ENCODE measurements at regions not wholly inside any gene's neighbourhood (a gene's known extent, or its start where the extent isn't known, plus 50 kb on each side); places are given as distances from the start of the nearest gene placed in this dataset.

DNA sequence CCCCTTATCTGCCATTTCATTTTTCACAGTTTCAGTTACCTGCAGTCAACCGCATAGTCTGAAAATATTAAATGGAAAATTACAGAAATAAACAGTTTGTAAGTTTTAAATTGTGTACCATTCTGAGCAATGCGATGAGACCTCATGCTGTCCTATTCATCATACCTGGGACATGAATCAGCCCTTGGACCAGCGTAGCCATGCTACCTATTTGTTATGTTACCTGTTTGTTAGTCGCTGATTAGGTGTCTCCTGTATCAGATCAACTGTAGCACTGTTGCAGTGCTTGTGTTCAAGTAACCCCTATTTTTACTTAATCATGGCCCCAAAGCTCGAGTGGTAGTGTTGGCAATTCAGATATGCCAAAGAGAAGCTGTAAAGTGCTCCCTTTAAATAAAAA is 492.2 kb upstream of the AADAT start:
- Histone ChIP-seq H3K9me3 (no peaks in the 10 kb centered on the region), H3K27ac (no peak overlapping the region), H3K36me3 (no peaks in the 10 kb centered on the region), H3K4me3 (no peak overlapping the region), H3K4me1 (no peaks in the 10 kb centered on the region), H3K27me3 (no peaks in the 10 kb centered on the region)
- intact Hi-C loops (cut with DNase I): no loop called here
- no peak for DNase-seq (ENCODE audit: extremely low spot score in 2 of 2)
- no peak for TF ChIP-seq POLR2A (IDR thresholded peaks at IDR 0.05)
- TF ChIP-seq POLR2AphosphoS5 (IDR thresholded peaks at IDR 0.05; ENCODE audit: insufficient read depth in 1 of 2, low read depth in 1 of 2): no peak
- TF ChIP-seq, protein P1, sequence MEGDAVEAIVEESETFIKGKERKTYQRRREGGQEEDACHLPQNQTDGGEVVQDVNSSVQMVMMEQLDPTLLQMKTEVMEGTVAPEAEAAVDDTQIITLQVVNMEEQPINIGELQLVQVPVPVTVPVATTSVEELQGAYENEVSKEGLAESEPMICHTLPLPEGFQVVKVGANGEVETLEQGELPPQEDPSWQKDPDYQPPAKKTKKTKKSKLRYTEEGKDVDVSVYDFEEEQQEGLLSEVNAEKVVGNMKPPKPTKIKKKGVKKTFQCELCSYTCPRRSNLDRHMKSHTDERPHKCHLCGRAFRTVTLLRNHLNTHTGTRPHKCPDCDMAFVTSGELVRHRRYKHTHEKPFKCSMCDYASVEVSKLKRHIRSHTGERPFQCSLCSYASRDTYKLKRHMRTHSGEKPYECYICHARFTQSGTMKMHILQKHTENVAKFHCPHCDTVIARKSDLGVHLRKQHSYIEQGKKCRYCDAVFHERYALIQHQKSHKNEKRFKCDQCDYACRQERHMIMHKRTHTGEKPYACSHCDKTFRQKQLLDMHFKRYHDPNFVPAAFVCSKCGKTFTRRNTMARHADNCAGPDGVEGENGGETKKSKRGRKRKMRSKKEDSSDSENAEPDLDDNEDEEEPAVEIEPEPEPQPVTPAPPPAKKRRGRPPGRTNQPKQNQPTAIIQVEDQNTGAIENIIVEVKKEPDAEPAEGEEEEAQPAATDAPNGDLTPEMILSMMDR (IDR thresholded peaks at IDR 0.05): no peak

DNA sequence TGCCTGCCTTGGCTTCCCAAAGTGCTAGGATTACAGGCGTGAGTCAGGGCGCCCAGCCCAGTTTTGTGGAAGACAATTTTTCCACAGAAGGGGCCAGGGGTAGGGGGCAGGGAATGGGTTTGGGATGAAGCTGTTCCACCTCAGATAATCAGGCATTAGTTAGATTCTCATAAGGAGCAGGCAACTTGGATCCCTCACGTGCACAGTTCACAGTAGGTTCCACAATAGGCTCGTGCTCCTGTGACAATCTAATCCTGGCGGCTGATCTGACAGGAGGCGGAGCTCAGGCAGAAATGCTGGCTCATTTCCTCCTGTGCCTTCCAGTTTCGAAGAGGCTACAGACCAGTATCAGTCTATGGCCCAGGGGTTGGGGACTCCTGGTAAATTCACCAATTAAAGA is 491.6 kb upstream of the AADAT start:
- intact Hi-C loops (cut with DNase I): no loop called here
- H3K27ac ChIP-seq: no peak overlapping the region
- H3K4me1 ChIP-seq: no peaks in the 10 kb centered on the region
- H3K27me3 ChIP-seq: no peaks in the 10 kb centered on the region
- H3K9me3 ChIP-seq: no peaks in the 10 kb centered on the region
- DNase-seq (ENCODE audit: extremely low spot score in 2 of 2): no peak
- TF ChIP-seq POLR2A (IDR thresholded peaks at IDR 0.05) (no peak), POLR2AphosphoS5 (IDR thresholded peaks at IDR 0.05; ENCODE audit: insufficient read depth in 1 of 2, low read depth in 1 of 2) (no peak)
- TF ChIP-seq, protein P1 (IDR thresholded peaks at IDR 0.05): no peak
- no peaks in the 10 kb centered on the region for H3K36me3 ChIP-seq
- no peak overlapping the region for H3K4me3 ChIP-seq

DNA sequence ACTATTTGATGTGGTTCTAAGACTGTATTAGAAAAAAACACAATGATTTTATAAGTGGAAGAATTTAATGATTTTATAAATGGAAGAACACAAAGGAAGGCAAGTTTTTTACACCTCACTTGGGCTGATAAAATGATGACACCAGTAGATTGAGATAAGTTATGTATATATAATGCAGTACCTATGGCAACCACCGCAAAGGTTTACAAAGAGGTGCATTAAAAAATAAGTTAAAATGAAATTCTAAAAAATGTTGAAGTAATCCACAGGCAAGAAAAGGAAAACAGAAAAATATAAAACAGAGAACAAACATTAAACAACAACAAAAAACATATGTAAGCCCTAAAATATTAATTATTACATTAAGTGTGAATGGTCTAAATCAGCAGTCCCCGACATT is 490.9 kb upstream of the AADAT start:
- TF ChIP-seq POLR2A (IDR thresholded peaks at IDR 0.05): no peak
- TF ChIP-seq, protein P1 (IDR thresholded peaks at IDR 0.05): no peak
- TF ChIP-seq POLR2AphosphoS5 (IDR thresholded peaks at IDR 0.05; ENCODE audit: insufficient read depth in 1 of 2, low read depth in 1 of 2): no peak
- no peaks in the 10 kb centered on the region for H3K27me3 ChIP-seq
- no peaks in the 10 kb centered on the region for H3K9me3 ChIP-seq
- no peaks in the 10 kb centered on the region for H3K4me1 ChIP-seq
- no peaks in the 10 kb centered on the region for H3K36me3 ChIP-seq
- DNase-seq (ENCODE audit: extremely low spot score in 2 of 2): no peak
- no peak overlapping the region for H3K27ac ChIP-seq
- H3K4me3 ChIP-seq: no peak overlapping the region
- intact Hi-C loops (cut with DNase I): no loop called here

DNA sequence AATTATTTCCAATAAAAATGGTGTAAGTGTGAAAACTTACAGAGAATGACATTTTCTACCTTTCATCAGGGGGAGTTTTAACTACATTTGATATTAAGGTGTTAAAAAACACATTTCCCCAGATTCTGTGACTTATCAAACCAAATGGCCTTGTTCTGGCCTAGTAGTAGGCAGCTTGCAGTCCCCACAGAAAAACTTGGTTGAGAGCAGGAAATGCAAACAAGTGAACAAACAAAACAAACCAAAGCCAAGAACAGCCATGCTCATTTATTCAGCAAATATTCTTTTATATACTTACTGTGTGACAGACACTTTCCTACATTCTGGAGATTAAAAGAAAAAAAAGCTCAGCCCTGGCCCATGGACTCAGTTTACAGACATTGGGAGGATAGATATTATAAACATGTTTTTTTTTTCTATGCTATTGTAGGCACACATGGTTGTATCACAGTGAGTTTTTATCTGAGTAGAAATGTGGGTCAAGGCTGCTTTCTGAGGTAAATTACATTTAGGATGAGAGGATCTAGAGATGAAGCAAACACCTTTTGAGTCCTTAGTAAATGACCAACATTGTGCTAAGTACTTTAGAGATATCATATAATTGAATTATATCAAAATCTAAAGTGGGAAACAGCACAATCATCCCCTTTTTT is 449.2 kb upstream of the AADAT start:
- Histone ChIP-seq H3K4me3 (no peak overlapping the region), H3K36me3 (no peaks in the 10 kb centered on the region), H3K9me3 (no peaks in the 10 kb centered on the region), H3K4me1 (no peaks in the 10 kb centered on the region), H3K27me3 (no peaks in the 10 kb centered on the region), H3K27ac (no peak overlapping the region)
- intact Hi-C loops (cut with DNase I): no loop called here
- TF ChIP-seq, protein P1 (IDR thresholded peaks at IDR 0.05): no peak
- TF ChIP-seq POLR2A (IDR thresholded peaks at IDR 0.05) (no peak), POLR2AphosphoS5 (IDR thresholded peaks at IDR 0.05; ENCODE audit: insufficient read depth in 1 of 2, low read depth in 1 of 2) (no peak)
- DNase-seq (ENCODE audit: extremely low spot score in 2 of 2): no peak
